Hematopoietic multipotent progenitor cell treated with erythropoietin and hydrocortisone succinate and interleukin-3 and kit ligand, for 4 days (in vitro differentiated cells): ENCODE measurements at regions not wholly inside any gene's neighbourhood (a gene's known extent, or its start where the extent isn't known, plus 50 kb on each side); places are given as distances from the start of the nearest gene placed in this dataset.
"Not testable (repeated sequence)": the region's sequence is repeated elsewhere in the genome, so short reads cannot be mapped to it uniquely, and the experiment has no call there.

Experiments
- DNase-seq: peaks from one replicate; pipeline ENCODE4 v3.0.0-alpha.2; 2015

GRCh38 chr5:153296251-153296844 lies 194.1 kb upstream of the GRIA1 start:
- DNase-seq: not testable (repeated sequence)

GRCh38 chr5:153299891-153300290 lies 190.6 kb upstream of the GRIA1 start:
- DNase-seq: no peak

DNA sequence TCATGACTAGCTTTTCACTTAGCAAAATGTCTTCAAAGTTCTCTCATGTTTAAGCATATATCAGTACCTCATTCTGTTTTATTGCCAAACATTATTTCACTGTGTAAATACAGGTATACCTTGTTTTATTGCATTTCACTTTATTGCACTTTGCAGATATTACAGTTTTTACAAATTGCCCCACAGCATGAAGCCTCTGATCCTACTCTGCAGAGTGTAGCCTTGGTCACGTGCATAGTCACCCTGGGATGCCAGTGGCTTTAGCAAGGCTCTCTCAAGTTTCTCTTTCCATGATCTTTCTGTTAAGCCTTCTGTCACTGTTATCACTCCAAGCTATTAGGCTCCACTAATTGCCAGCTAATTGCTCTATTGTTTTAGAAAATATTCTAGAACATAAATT lies 182.2 kb upstream of the GRIA1 start:
- no peak for DNase-seq

DNA sequence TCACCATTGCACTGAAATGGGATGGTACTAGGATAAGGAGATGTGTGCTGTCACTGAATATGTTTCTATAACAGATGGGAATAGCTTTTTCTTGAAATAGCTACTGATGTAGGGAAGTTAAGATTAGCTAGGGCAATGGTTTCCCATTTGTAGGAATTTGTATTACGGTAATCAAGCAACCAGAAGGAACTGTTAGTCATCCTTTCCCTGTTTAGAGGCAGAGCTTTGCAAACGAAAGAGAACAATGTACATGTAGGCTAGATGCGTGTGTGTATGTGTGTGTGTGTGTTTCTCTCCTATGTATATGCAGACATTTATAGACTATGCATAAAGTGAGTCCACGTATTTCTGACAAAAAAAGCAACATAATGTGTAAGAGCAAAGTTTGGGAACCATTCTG lies 171.9 kb upstream of the GRIA1 start:
- no peak for DNase-seq

DNA sequence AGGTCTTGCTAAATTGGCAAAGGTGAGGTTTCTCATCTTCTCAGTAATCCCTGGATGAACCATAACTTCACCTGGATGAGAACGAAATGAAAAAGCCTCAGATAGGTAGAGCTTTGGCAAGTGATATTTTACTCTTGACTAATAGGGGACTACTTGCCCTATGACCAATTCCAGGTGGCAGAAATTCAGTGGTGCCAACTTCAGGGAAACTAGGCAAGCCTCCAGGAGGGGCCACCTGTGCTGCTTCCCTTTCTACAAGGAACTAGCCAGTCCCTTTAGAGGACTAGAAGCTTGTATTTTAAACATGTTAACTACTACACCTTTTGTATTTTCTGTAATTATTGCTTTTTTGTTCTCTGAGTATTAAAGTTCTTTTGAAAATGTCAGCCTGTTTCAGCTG lies 169.0 kb upstream of the GRIA1 start:
- no peak for DNase-seq

- DNase-seq: no peak
These were observed 150.3 kb upstream of the GRIA1 start for GRCh38 chr5:153340139-153340538.

- DNase-seq: no peak
These were observed 149.7 kb upstream of the GRIA1 start for GRCh38 chr5:153340738-153341137.

GRCh38 chr5:153342487-153342886 lies 148.0 kb upstream of the GRIA1 start:
- DNase-seq: no peak

DNA sequence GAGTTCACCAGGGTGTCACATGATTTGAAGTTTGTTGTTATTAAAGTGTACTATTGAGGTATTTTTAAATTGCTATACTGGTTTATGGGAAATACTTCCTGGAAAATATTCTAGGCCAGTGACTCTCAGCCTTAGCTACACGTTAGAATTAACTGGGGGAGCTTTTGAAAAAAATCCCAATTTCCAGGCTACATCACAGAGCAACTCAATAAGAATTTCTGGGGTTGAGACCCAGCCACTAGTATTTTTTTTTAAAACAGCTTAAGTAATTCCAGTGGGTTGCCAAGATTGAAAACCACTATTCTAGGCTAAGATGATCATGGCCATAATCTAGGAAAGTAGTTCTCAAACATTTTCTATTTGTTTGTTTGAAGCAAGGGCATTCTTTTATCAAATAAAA lies 142.9 kb upstream of the GRIA1 start:
- no peak for DNase-seq

GRCh38 chr5:153350175-153350883 lies 140.1 kb upstream of the GRIA1 start:
- DNase-seq: no peak

DNA sequence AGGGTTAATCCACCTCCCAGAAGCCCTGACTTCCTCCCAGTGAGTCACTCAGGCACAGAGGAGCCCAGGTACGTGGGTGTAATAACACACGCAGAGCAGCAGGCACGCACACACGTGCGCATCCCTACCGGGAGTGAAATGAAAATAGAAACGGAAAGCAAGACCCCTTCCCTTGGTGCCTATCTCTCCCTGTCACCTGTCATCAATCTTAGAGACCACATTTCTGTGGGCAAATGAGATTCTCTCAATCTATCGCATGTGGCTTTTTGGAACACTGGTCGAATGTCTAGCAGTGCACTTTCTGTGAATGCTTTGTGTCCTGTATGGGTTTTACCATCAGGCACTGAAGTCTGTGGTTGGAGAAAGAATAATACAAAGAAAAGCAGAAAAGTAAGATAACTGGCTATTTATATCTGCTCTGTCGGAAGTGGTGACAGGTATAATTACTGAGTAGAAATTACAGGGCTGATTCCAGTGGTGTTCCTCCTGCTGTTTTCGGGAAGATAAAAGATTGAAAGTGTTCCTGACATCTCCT lies 137.7 kb upstream of the GRIA1 start:
- DNase-seq: peak; percentile 7

DNA sequence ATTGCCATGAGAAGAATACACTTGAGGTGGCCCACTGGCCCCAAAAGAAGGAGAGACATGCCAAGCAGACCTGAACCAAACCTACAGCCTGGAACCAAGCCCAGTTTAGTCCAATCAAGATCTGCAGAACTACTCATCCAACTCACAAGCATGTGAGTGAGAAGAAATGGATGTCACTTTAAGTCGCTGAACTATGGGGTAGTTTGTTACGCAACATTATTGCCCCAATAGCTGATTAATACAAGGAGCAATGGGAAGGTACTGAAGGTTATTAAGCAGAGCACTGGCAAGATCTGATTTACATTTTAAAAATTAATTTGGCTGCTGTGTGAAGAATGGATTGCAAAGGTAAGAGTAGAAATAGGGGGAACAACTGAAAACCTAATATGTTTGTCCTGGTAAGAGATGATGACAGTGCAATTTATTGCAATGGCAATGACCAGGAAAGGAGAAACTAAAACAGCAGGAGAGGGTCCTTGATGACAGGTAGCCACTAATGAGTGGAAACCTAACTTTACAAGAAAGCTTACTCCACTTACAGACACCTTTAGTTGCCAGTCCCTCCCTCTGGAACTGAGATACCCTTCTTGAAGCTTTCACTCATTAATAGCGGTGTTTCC lies 132.9 kb upstream of the GRIA1 start:
- DNase-seq: no peak

DNA sequence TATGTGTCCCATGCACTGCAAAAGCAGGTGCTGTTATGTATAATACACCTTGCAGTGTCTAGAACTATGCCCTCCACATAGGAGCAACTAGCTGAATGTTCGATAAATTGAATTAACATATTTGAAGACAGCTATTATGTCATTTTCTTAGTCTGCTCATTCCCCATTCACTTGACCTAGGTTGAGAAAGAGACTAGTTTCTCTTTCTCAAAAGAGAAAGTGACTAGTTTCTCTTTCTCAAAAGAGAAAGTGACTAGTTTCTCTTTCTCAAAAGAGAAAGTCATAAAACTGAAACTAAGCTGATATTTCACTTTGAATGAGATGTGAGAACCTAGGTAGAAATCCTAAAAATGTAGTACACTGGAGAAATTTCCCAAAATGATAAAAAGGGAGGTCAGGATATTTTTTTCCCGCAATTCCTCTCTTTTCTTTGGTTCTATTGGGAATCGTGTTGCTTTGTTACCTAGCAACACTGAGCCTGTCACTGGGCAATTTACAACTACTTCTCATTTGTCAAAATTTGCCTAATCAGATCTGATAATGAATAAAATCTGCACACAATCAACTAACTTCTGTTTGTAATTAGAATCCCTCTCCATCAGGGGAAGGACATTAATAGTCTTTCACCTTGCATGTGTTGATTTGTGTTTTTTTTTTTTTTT lies 132.0 kb upstream of the GRIA1 start:
- DNase-seq: no peak

DNA sequence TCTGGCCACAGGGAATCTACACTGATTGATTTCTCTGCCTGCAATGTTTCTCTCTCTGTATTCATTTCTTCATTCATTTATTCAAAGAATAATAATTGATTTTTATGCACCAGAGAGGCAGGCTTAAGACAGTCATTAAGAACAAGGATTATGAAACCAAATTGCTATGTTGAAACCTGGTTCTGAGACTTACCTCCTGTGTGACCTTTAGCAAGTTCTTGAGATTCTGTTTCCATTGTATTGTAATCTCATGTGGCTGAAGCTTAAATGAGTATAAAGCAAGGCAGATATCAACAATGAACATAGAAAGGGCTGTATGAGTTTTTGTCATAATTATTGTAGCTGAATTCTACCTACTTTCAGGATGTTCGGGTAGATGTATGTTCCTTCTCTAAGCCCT lies 129.6 kb upstream of the GRIA1 start:
- no peak for DNase-seq

GRCh38 chr5:153361735-153362409 lies 128.6 kb upstream of the GRIA1 start:
- DNase-seq: no peak

- DNase-seq: no peak
These were observed 124.9 kb upstream of the GRIA1 start for GRCh38 chr5:153365547-153365946.

DNA sequence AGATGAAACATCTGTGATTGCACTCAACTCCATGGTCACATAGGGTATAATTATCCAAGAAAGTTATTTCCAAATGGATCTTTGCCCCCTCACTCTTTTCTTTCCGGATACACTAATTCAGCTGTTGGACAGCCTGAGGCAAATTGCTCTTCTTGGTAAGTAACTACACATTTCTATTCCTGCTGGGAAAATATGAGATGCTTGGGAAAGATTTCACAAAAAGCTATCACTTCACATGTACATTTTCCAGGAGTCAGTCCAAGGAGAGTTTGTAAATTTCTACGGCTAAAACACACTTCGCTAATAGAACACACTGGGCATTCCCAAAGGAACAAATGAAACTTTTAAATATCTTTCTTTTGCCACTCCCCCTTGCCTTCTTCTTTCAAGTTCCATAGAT lies 123.0 kb upstream of the GRIA1 start:
- no peak for DNase-seq

GRCh38 chr5:153372425-153373129 lies 117.9 kb upstream of the GRIA1 start:
- DNase-seq: no peak

DNA sequence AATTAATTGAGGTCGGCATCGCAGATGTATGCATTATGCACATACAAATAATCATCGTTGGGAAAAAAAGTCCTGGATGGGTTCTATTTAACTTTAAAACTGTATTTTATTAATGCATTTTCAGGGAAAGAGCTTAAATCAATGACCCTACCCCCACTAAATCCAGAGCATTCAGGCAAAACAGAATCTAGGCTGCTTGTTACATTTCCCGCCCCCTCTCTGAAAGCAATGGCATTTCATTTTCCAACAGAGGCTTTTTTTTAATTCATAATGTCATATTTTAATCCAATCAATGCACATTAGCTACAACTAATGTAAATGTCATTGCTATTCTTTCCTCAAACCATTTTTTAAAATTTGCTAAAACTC lies 117.4 kb upstream of the GRIA1 start:
- no peak for DNase-seq

GRCh38 chr5:153381630-153382029 lies 108.8 kb upstream of the GRIA1 start:
- not testable (repeated sequence) for DNase-seq

- no peak for DNase-seq
These were observed 99.9 kb upstream of the GRIA1 start for GRCh38 chr5:153390569-153390968.

DNA sequence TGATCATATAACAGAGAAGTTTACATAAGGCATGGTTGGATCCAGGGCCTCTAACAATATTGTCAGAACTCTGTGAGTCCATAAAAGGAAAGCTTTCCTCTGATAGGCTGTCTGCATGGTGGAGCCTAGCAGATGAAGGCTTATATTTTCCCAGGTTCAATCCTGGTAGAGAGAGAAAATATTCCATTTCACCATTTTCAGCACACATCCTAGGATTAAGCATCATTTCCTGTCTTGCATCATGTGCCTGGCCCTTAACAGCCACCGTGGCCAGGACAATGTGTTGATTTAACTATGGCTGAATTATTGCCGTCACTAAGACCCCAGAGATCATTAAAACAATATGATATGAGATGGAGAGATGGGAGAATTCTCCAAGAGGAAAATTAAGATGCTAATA lies 90.9 kb upstream of the GRIA1 start:
- no peak for DNase-seq

DNA sequence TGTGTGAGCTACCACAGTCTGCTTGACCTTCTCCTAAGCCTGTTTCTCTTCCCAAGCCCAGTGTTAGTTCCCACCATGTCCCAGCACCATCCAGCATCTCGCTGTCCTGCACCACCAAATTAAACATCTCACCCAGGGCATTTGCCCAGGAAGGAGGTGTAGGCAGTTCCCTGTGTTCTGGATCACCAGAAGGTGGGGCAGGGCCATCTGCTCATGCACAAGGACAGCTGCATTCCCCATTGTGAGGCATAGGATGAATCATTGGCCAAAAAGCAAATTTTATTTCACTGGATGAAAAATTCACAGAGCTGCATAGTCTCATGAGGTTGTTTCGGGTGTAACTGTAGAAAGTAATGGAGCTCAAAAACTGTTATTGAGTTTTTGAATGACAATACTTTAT lies 89.5 kb upstream of the GRIA1 start:
- no peak for DNase-seq
